ENCODE measurements at regions not wholly inside any gene's neighbourhood (a gene's known extent, or its start where the extent isn't known, plus 50 kb on each side); places are given as distances from the start of the nearest gene placed in this dataset.
"Not testable (repeated sequence)": the region's sequence is repeated elsewhere in the genome, so short reads cannot be mapped to it uniquely, and the experiment has no call there.

DNA sequence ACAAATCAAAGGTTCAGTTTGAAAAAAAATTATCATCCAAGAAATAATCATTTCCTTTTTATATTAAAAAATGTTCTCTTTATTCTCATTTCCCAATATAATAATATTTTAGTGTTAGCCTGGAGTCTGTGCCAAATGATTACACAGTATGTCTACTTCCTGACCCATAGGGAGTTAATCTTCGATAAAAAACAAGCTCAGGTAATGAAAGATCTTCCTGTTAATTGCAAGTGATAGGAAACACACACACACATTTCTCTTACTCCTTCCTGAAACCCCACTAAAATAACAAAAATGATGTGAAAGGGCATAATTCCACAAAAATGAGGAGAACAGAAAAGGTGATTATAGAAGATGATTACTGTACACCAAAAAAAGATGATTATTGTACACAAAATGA is 123.5 kb upstream of the CXADR start:
- Mint-ChIP-seq H3K4me3 (no peak overlapping the region), H3K4me1 (no peaks in the 10 kb centered on the region), H3K27me3 (peaks cover 6% of the 10 kb centered on the region), H3K36me3 (ENCODE audit: low read depth) (no peaks in the 10 kb centered on the region), H3K27ac (no peak overlapping the region)
- no peak for ATAC-seq
- no peaks in the 10 kb centered on the region for H3K9me3 ChIP-seq (ENCODE audit: control insufficient read depth, low read length, poor library complexity, severe bottlenecking)
- no peak for DNase-seq

- no peaks in the 10 kb centered on the region for H3K36me3 Mint-ChIP-seq (ENCODE audit: low read depth)
- H3K27me3 Mint-ChIP-seq, result peaks cover 6% of the 10 kb centered on the region
- no peak overlapping the region for H3K27ac Mint-ChIP-seq
- no peaks in the 10 kb centered on the region for H3K9me3 ChIP-seq (ENCODE audit: control insufficient read depth, low read length, poor library complexity, severe bottlenecking)
- H3K4me1 Mint-ChIP-seq, result no peaks in the 10 kb centered on the region
- no peak overlapping the region for H3K4me3 Mint-ChIP-seq
- ATAC-seq (no peak), DNase-seq (no peak)
Measured at GRCh38 chr21:17390569-17390968, 122.3 kb upstream of the CXADR start.

DNA sequence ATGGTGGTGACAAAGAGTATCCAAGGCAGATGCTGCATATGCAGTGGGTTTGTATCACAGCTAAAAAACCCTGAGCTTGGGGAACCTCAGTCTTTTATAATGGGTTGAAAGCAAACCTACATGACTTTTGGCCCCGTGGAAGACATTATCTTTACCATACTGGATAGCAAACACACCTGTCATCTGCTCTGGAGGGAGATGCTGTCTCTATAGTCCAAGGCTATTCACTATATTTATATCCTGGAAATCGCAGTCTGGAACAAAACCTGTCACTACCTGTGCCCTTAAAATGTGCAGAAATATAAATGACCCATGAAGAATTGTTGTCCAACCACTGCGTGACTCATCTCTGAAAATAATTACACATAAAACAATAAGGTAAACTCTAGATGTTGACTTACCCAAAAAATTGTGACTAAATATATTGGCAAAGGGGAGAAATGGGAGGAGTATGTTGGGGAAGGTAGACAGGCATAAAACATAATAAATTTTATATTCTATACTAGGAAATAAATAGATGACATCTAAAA is 121.0 kb upstream of the CXADR start:
- Mint-ChIP-seq H3K4me3 (no peak overlapping the region), H3K27ac (no peak overlapping the region), H3K27me3 (peaks cover 6% of the 10 kb centered on the region), H3K36me3 (ENCODE audit: low read depth) (no peaks in the 10 kb centered on the region), H3K4me1 (no peaks in the 10 kb centered on the region)
- H3K9me3 ChIP-seq (ENCODE audit: control insufficient read depth, low read length, poor library complexity, severe bottlenecking), result no peaks in the 10 kb centered on the region
- DNase-seq (no peak), ATAC-seq (no peak)

DNA sequence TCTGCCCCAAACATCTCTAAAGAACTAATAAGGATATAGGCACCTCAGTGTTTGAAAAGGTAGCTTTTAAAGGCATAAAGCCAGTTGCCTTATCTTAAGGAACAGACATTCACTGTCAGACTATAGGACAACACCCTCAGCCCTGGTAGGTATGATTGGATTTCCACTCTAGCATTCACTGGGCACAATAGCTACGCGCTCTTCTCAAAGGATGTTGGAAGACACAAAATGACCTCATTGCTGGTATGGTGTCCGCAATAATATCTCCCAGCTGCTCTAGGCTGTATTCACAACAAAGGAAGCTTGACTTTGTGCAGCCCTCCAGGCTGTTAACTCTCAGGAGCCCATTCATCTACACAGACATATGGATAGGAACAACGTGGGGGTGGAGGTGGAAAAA is 119.4 kb upstream of the CXADR start:
- H3K4me3 Mint-ChIP-seq, result no peak overlapping the region
- no peaks in the 10 kb centered on the region for H3K4me1 Mint-ChIP-seq
- H3K36me3 Mint-ChIP-seq (ENCODE audit: low read depth), result no peaks in the 10 kb centered on the region
- H3K27me3 Mint-ChIP-seq, result peaks cover 6% of the 10 kb centered on the region
- ATAC-seq (no peak), DNase-seq (no peak)
- H3K9me3 ChIP-seq (ENCODE audit: control insufficient read depth, low read length, poor library complexity, severe bottlenecking), result no peaks in the 10 kb centered on the region
- no peak overlapping the region for H3K27ac Mint-ChIP-seq

GRCh38 chr21:17396948-17397347 is 115.9 kb upstream of the CXADR start:
- H3K4me1 Mint-ChIP-seq, result no peaks in the 10 kb centered on the region
- no peak for DNase-seq
- no peaks in the 10 kb centered on the region for H3K36me3 Mint-ChIP-seq (ENCODE audit: low read depth)
- H3K9me3 ChIP-seq (ENCODE audit: control insufficient read depth, low read length, poor library complexity, severe bottlenecking), result no peaks in the 10 kb centered on the region
- ATAC-seq, result no peak
- H3K4me3 Mint-ChIP-seq, result no peak overlapping the region
- no peaks in the 10 kb centered on the region for H3K27me3 Mint-ChIP-seq
- H3K27ac Mint-ChIP-seq, result no peak overlapping the region

DNA sequence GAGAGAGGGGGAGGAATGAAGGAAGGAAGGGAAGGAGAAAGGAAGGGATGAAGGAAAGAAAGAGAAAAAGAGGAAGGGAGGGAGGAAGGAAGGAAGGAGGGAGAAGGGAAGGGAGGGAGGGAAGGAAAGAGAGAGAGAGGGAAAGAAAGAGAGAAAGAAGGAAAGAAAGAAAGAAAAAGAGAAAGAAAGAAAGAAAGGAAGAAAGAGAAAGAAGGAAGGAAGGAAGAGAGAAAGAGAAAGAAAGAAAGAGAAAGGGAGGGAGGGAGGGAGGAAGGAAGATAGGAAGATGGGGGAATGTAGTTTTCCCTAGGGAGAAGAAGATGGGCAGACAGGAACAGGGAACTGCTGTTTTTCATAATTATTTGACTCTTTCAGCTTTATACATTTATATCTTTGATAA is 115.1 kb upstream of the CXADR start:
- ATAC-seq (no peak), DNase-seq (no peak)
- H3K36me3 Mint-ChIP-seq (ENCODE audit: low read depth), result no peaks in the 10 kb centered on the region
- H3K4me1 Mint-ChIP-seq, result no peaks in the 10 kb centered on the region
- no peaks in the 10 kb centered on the region for H3K27me3 Mint-ChIP-seq
- H3K4me3 Mint-ChIP-seq, result no peak overlapping the region
- H3K9me3 ChIP-seq (ENCODE audit: control insufficient read depth, low read length, poor library complexity, severe bottlenecking), result no peaks in the 10 kb centered on the region
- no peak overlapping the region for H3K27ac Mint-ChIP-seq

DNA sequence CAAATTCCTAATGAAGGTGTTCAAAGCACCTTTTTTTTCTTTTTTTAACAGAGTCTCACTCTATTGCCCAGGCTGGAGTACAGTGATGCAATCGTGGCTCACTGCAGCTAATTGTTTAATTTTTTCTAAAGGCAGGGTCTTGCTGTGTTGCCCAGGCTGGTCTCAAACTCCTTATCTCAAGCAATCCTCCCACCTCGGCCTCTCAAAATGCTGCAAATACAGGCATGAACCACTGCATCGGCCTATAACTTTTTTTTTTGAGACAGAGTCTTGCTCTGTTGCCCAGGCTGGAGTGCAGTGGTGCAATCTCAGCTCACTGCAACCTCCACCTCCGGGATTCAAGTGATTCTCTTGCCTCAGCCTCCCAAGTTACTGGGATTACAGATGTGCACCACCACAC is 113.9 kb upstream of the CXADR start:
- not testable (repeated sequence) for H3K4me3 Mint-ChIP-seq; H3K36me3 Mint-ChIP-seq (ENCODE audit: low read depth); H3K27ac Mint-ChIP-seq

GRCh38 chr21:17402937-17403336 is 109.9 kb upstream of the CXADR start:
- H3K4me1 Mint-ChIP-seq, result no peaks in the 10 kb centered on the region
- H3K9me3 ChIP-seq (ENCODE audit: control insufficient read depth, low read length, poor library complexity, severe bottlenecking), result no peaks in the 10 kb centered on the region

More for the DNA sequence above, 113.9 kb upstream of the CXADR start:
- H3K4me1 Mint-ChIP-seq; H3K27me3 Mint-ChIP-seq; H3K9me3 ChIP-seq (ENCODE audit: control insufficient read depth, low read length, poor library complexity, severe bottlenecking); DNase-seq; ATAC-seq: not testable (repeated sequence)

DNA sequence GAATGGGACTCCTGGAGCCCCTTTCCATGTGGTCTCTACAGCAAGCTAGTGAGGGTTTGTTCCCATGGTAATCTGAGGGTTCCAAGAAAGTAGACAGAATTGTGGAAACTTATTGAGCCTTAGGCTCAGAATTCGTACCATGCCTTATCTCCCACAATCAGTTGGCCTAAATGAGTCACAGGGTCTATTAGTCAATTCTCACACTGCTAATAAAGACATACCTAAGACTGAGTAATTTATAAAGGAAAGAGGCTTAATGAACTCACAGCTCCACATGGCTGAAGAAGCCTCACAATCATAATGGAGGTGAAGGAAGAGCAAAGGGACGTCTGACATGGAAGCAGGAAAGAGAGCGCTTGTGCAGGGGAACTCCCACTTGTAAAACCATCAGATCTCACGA is 106.6 kb upstream of the CXADR start:
- no peak for ATAC-seq
- H3K9me3 ChIP-seq (ENCODE audit: control insufficient read depth, low read length, poor library complexity, severe bottlenecking), result no peaks in the 10 kb centered on the region
- Mint-ChIP-seq H3K36me3 (ENCODE audit: low read depth) (no peaks in the 10 kb centered on the region), H3K4me1 (no peaks in the 10 kb centered on the region), H3K4me3 (no peak overlapping the region), H3K27ac (no peak overlapping the region), H3K27me3 (no peaks in the 10 kb centered on the region)
- DNase-seq, result no peak

More at GRCh38 chr21:17402937-17403336, 109.9 kb upstream of the CXADR start:
- ATAC-seq (no peak), DNase-seq (no peak)
- Mint-ChIP-seq H3K36me3 (ENCODE audit: low read depth) (no peaks in the 10 kb centered on the region), H3K27me3 (no peaks in the 10 kb centered on the region), H3K27ac (no peak overlapping the region), H3K4me3 (no peak overlapping the region)

DNA sequence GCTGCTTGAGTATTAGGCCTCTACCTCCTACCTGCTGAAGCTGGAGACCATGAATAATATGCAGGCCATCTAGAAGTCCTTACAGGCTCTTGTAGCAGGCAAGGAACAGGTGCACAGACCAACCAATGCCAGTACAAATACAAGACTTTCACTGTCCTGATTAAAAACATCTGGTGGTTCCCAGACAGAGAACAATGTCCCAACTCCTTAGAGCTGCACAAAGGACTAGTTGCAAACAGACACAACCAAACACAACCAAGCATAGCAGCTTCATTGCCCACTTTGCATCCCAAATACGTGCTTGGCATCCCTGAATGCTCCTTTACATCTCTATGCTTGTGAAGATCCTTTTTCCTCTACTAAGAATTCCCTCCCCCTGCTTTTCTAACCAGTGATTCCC is 98.1 kb upstream of the CXADR start:
- Mint-ChIP-seq H3K4me1 (no peaks in the 10 kb centered on the region), H3K4me3 (no peak overlapping the region), H3K27me3 (peaks cover under 1% of the 10 kb centered on the region), H3K36me3 (ENCODE audit: low read depth) (no peaks in the 10 kb centered on the region), H3K27ac (no peak overlapping the region)
- H3K9me3 ChIP-seq (ENCODE audit: control insufficient read depth, low read length, poor library complexity, severe bottlenecking), result no peaks in the 10 kb centered on the region
- ATAC-seq (no peak), DNase-seq (no peak)

GRCh38 chr21:17416139-17416538 is 96.7 kb upstream of the CXADR start:
- DNase-seq (no peak), ATAC-seq (no peak)
- Mint-ChIP-seq H3K4me1 (no peaks in the 10 kb centered on the region), H3K27ac (no peak overlapping the region), H3K36me3 (ENCODE audit: low read depth) (no peaks in the 10 kb centered on the region), H3K27me3 (peaks cover 9% of the 10 kb centered on the region), H3K4me3 (no peak overlapping the region)
- no peaks in the 10 kb centered on the region for H3K9me3 ChIP-seq (ENCODE audit: control insufficient read depth, low read length, poor library complexity, severe bottlenecking)

- Mint-ChIP-seq H3K36me3 (ENCODE audit: low read depth) (no peaks in the 10 kb centered on the region), H3K4me3 (no peak overlapping the region), H3K4me1 (no peaks in the 10 kb centered on the region), H3K27ac (no peak overlapping the region), H3K27me3 (peaks cover 25% of the 10 kb centered on the region)
- DNase-seq (no peak), ATAC-seq (no peak)
- no peaks in the 10 kb centered on the region for H3K9me3 ChIP-seq (ENCODE audit: control insufficient read depth, low read length, poor library complexity, severe bottlenecking)
Measured at GRCh38 chr21:17422931-17423330, 89.9 kb upstream of the CXADR start.

DNA sequence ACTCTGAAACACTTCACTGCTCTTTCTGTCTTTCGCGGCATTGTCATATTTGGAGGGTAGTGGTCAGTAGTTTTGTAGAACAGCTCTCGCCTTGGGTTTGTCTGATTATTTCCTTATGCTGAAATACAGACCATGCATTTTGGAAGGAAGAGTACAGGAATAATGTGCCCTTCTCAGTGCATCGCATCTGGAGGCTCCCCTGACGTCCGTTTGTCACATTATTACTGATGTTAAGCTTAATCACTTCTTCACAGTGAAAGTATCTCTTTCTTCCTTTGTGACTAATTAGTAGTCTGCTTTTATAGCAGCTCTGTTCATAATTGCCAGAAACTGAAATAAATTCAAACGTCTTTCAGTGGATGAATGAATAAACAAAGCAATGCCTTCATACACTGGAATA is 85.7 kb upstream of the CXADR start:
- Mint-ChIP-seq H3K27me3 (peaks cover 16% of the 10 kb centered on the region), H3K27ac (no peak overlapping the region), H3K36me3 (ENCODE audit: low read depth) (no peaks in the 10 kb centered on the region), H3K4me3 (no peak overlapping the region), H3K4me1 (no peaks in the 10 kb centered on the region)
- ATAC-seq (no peak), DNase-seq (no peak)
- no peaks in the 10 kb centered on the region for H3K9me3 ChIP-seq (ENCODE audit: control insufficient read depth, low read length, poor library complexity, severe bottlenecking)

DNA sequence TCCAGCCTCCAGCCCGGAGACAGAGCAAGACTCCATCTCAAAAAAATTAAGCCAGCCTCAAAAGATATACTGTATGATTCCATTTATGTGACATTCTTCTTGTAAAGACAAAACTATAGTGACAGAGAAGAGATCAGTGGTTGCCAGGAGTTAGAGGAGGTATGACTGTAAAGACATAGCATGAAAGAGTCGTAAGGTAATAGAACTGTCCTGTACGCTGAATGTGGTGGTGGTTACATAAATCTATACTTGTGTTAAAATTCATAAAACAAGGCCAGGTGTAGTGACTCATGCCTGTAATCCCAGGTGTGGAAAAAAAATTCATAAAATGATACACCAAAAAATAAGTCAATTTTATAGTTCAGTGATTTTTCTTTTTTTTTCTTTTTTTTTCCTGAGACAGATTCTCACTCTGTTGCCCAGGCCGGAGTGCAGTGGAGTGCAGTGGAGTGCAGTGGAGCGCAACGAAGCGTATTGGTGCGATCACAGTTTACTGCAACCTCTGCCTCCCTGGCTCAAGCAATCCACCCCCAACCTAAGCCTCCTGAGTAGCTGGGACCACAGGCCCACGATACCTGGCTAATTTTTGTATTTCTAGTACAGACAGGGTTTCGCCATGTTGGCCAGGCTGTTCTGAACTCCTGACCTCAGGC is 84.9 kb upstream of the CXADR start:
- no peak for ATAC-seq
- no peaks in the 10 kb centered on the region for H3K4me1 Mint-ChIP-seq
- no peaks in the 10 kb centered on the region for H3K36me3 Mint-ChIP-seq (ENCODE audit: low read depth)
- peaks cover 13% of the 10 kb centered on the region for H3K27me3 Mint-ChIP-seq
- no peak overlapping the region for H3K27ac Mint-ChIP-seq
- no peaks in the 10 kb centered on the region for H3K9me3 ChIP-seq (ENCODE audit: control insufficient read depth, low read length, poor library complexity, severe bottlenecking)
- H3K4me3 Mint-ChIP-seq, result no peak overlapping the region
- no peak for DNase-seq

Measured in T-helper 17 cell (primary cell).